ENCODE measurements at regions not wholly inside any gene's neighbourhood (a gene's known extent, or its start where the extent isn't known, plus 50 kb on each side); places are given as distances from the start of the nearest gene placed in this dataset.

- intact Hi-C loops (cut with micrococcal nuclease), result no loop called here
Observed at GRCh38 chr1:188372821-188373220, 1544.1 kb downstream of the PLA2G4A start.

- intact Hi-C loops (cut with micrococcal nuclease), result no loop called here
Observed at GRCh38 chr1:188382851-188383250, 1554.1 kb downstream of the PLA2G4A start.

- intact Hi-C loops (cut with micrococcal nuclease), result no loop called here
Observed at GRCh38 chr1:188386161-188386560, 1557.4 kb downstream of the PLA2G4A start.

- intact Hi-C loops (cut with micrococcal nuclease), result no loop called here
Observed at GRCh38 chr1:188386666-188387065, 1557.9 kb downstream of the PLA2G4A start.

- intact Hi-C loops (cut with micrococcal nuclease), result no loop called here
Observed at GRCh38 chr1:188394677-188395076, 1565.9 kb downstream of the PLA2G4A start.

GRCh38 chr1:188397521-188397920 lies 1568.8 kb downstream of the PLA2G4A start:
- intact Hi-C loops (cut with micrococcal nuclease), result no loop called here

- intact Hi-C loops (cut with micrococcal nuclease), result no loop called here
Observed at GRCh38 chr1:188402986-188403385, 1574.2 kb downstream of the PLA2G4A start.

GRCh38 chr1:188406636-188407035 lies 1577.9 kb downstream of the PLA2G4A start:
- intact Hi-C loops (cut with micrococcal nuclease), result no loop called here

GRCh38 chr1:188420177-188420576 lies 1591.4 kb downstream of the PLA2G4A start:
- intact Hi-C loops (cut with micrococcal nuclease), result no loop called here

- intact Hi-C loops (cut with micrococcal nuclease), result no loop called here
Observed at GRCh38 chr1:188423073-188423472, 1594.3 kb downstream of the PLA2G4A start.

GRCh38 chr1:188424176-188424575 lies 1595.4 kb downstream of the PLA2G4A start:
- intact Hi-C loops (cut with micrococcal nuclease), result no loop called here

- intact Hi-C loops (cut with micrococcal nuclease), result no loop called here
Observed at GRCh38 chr1:188425687-188426086, 1596.9 kb downstream of the PLA2G4A start.

GRCh38 chr1:188426561-188426960 lies 1597.8 kb downstream of the PLA2G4A start:
- intact Hi-C loops (cut with micrococcal nuclease), result no loop called here

- intact Hi-C loops (cut with micrococcal nuclease), result no loop called here
Observed at GRCh38 chr1:188427642-188428041, 1598.9 kb downstream of the PLA2G4A start.

GRCh38 chr1:188429386-188429785 lies 1600.6 kb downstream of the PLA2G4A start:
- intact Hi-C loops (cut with micrococcal nuclease), result no loop called here

- intact Hi-C loops (cut with micrococcal nuclease), result no loop called here
Observed at GRCh38 chr1:188432427-188432826, 1603.7 kb downstream of the PLA2G4A start.

GRCh38 chr1:188433425-188433824 lies 1604.7 kb downstream of the PLA2G4A start:
- intact Hi-C loops (cut with micrococcal nuclease), result no loop called here

- intact Hi-C loops (cut with micrococcal nuclease), result no loop called here
Observed at GRCh38 chr1:188444526-188444925, 1615.8 kb downstream of the PLA2G4A start.

- intact Hi-C loops (cut with micrococcal nuclease), result no loop called here
Observed at GRCh38 chr1:188462837-188463236, 1634.1 kb downstream of the PLA2G4A start.

- intact Hi-C loops (cut with micrococcal nuclease), result no loop called here
Observed at GRCh38 chr1:188463919-188464318, 1635.2 kb downstream of the PLA2G4A start.

GRCh38 chr1:188466539-188466938 lies 1637.8 kb downstream of the PLA2G4A start:
- intact Hi-C loops (cut with micrococcal nuclease), result no loop called here

GRCh38 chr1:188476606-188477005 lies 1647.9 kb downstream of the PLA2G4A start:
- intact Hi-C loops (cut with micrococcal nuclease), result no loop called here

- intact Hi-C loops (cut with micrococcal nuclease), result no loop called here
Observed at GRCh38 chr1:188489336-188490112, 1660.8 kb downstream of the PLA2G4A start.
